WTC11 (cell line): ENCODE measurements at regions not wholly inside any gene's neighbourhood (a gene's known extent, or its start where the extent isn't known, plus 50 kb on each side); places are given as distances from the start of the nearest gene placed in this dataset.

ENCODE experiments used
- ELF4 ChIP-seq: sonication (generic); formaldehyde crosslinking; IDR thresholded peaks from 2 replicates; pipeline ENCODE4 v1.8.1; 2022; ENCODE audit warnings: low read depth, mild to moderate bottlenecking, moderate library complexity, missing genetic modification reagents
- ESRRA ChIP-seq: sonication (generic); formaldehyde crosslinking; IDR thresholded peaks from 2 replicates; pipeline ENCODE4 v1.8.1; 2022; ENCODE audit warnings: mild to moderate bottlenecking, missing genetic modification reagents, borderline replicate concordance
- NFYB ChIP-seq: sonication (generic); formaldehyde crosslinking; conservative IDR thresholded peaks from 2 replicates; pipeline ENCODE4 v1.8.0; 2022; ENCODE audit warnings: low read depth, missing genetic modification reagents
- TF ChIP-seq, protein P1 (sequence below): sonication (generic); formaldehyde crosslinking; IDR thresholded peaks from 2 replicates; pipeline ENCODE4 v1.8.1; 2023; ENCODE audit warnings: mild to moderate bottlenecking, missing genetic modification reagents, moderate library complexity
- TF ChIP-seq, protein P2 (sequence below): sonication (generic); formaldehyde crosslinking; IDR thresholded peaks from 2 replicates; pipeline ENCODE4 v1.8.1; 2022; ENCODE audit warnings: mild to moderate bottlenecking, missing genetic modification reagents, moderate library complexity, borderline replicate concordance

DNA sequence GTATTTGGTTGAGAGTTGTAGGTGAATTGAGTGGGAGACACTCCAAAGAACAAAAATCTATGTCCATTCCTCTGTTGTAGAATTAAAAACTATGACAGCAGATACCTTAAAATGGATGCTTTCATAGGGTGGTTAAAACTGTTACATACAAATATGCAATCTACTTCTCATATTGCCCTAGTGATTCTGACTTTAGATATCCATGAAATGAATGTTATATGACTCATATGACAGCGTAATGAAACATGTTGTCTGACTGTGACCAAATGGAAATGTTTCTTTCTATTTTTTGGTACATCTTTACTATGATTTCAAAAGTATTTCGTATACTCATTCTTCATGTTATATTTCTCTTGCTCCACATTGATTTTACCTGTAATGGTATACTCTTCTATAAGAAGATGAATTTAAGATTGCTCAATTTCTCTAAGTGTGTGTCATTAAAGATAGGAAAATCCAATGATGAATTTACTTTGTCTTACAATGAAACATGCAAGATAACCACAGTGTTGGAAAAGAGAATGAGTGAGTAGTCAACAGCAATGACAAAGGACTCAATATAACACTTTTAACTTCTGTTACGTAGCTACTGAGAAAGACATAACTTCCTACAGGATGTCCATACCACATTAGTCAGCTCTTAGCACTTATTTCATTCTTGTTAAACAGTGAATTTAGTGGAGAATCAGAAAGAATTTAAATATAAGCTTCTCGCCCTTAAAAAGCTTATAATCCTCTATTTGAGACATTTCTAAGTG, 79.3 kb upstream of the LSAMP start:
- TF ChIP-seq ESRRA (CRISPR knock-in tag) (no peak), ELF4 (no peak), NFYB (CRISPR knock-in tag) (no peak)
- TF ChIP-seq, protein P1, sequence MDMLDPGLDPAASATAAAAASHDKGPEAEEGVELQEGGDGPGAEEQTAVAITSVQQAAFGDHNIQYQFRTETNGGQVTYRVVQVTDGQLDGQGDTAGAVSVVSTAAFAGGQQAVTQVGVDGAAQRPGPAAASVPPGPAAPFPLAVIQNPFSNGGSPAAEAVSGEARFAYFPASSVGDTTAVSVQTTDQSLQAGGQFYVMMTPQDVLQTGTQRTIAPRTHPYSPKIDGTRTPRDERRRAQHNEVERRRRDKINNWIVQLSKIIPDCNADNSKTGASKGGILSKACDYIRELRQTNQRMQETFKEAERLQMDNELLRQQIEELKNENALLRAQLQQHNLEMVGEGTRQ (CRISPR knock-in tag) = no peak
- TF ChIP-seq, protein P2, sequence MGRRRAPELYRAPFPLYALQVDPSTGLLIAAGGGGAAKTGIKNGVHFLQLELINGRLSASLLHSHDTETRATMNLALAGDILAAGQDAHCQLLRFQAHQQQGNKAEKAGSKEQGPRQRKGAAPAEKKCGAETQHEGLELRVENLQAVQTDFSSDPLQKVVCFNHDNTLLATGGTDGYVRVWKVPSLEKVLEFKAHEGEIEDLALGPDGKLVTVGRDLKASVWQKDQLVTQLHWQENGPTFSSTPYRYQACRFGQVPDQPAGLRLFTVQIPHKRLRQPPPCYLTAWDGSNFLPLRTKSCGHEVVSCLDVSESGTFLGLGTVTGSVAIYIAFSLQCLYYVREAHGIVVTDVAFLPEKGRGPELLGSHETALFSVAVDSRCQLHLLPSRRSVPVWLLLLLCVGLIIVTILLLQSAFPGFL = no peak
